ENCODE measurements at regions not wholly inside any gene's neighbourhood (a gene's known extent, or its start where the extent isn't known, plus 50 kb on each side); places are given as distances from the start of the nearest gene placed in this dataset.

DNA sequence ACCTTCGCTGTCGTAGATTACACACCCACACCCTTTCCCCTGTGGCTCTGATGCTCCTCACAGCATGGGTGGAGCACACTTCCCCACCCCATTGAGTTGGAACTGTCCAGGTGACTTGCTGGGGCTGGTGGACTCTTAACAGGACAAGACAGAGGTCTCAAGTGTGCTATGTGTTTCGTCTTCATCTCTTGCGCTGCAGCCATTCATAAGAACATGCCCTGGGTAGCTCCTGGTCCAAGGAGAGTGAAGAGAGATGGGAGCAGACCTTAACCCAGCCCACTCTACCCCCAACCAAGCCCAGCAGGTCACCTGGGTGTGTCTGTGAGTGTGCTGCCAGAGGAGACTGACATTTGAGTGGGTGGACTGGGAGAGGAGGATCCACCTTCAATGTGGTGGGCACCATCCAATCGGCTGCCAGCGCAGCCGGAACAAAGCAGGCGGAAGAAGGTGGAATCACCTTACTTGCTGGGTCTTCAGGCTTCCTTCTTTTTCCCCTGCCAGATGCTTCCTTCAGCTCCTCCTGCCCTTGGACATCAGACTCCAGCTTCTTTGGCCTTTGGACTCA, 112.4 kb downstream of the HTR5A start:
- Histone ChIP-seq H3K27me3 (no peaks in the 10 kb centered on the region), H2AFZ (no peak overlapping the region), H4K20me1 (ENCODE audit: insufficient read depth, poor library complexity, severe bottlenecking) (no peaks in the 10 kb centered on the region), H3K36me3 (replicated peaks; ENCODE audit: insufficient read depth, low read depth) (no peaks in the 10 kb centered on the region), H3K9me2 (replicated peaks; ENCODE audit: insufficient read depth) (no peaks in the 10 kb centered on the region), H3K9me3 (ENCODE audit: low read depth) (no peaks in the 10 kb centered on the region), H3K4me1 (ENCODE audit: insufficient read depth) (no peaks in the 10 kb centered on the region), H3K27ac (no peak overlapping the region), H3K4me3 (no peak overlapping the region), H3K79me2 (no peaks in the 10 kb centered on the region), H3K4me2 (no peak overlapping the region)
- TF ChIP-seq, protein P1, sequence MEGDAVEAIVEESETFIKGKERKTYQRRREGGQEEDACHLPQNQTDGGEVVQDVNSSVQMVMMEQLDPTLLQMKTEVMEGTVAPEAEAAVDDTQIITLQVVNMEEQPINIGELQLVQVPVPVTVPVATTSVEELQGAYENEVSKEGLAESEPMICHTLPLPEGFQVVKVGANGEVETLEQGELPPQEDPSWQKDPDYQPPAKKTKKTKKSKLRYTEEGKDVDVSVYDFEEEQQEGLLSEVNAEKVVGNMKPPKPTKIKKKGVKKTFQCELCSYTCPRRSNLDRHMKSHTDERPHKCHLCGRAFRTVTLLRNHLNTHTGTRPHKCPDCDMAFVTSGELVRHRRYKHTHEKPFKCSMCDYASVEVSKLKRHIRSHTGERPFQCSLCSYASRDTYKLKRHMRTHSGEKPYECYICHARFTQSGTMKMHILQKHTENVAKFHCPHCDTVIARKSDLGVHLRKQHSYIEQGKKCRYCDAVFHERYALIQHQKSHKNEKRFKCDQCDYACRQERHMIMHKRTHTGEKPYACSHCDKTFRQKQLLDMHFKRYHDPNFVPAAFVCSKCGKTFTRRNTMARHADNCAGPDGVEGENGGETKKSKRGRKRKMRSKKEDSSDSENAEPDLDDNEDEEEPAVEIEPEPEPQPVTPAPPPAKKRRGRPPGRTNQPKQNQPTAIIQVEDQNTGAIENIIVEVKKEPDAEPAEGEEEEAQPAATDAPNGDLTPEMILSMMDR (IDR thresholded peaks at IDR 0.05; ENCODE audit: poor library complexity): no peak
- TF ChIP-seq EZH2phosphoT487 (IDR thresholded peaks at IDR 0.05; ENCODE audit: low read depth, severe bottlenecking, unreplicated experiment): no peak
- no peak for TF ChIP-seq EZH2 (IDR thresholded peaks at IDR 0.05; ENCODE audit: borderline replicate concordance)
- no peak for DNase-seq (ENCODE audit: low spot score)
- WGBS (ENCODE audit: low lambda C conversion rate, missing lambda C conversion rate): 98% methylated on average over 8 of the region's 8 CpGs

DNA sequence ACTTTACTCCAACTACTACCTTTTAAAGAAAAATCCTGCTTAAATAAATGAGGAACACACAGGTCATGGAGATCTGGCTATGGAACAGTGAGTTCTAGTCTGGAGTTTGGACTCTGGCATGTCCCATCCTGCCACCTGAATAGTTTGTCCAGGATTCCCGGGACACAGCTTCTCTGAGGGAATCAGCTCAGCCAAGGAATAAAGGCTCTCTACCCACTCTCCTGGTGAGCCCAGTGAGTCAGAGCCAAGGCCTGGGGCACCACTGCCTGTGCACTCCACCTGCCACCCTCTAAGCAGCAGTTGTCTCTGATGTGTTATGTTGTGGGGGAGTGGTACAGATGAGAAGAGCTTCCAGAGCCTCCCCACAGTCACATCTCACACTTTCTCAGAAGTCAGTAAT, 113.5 kb downstream of the HTR5A start:
- Histone ChIP-seq H3K36me3 (replicated peaks; ENCODE audit: insufficient read depth, low read depth) (no peaks in the 10 kb centered on the region), H3K9me2 (replicated peaks; ENCODE audit: insufficient read depth) (no peaks in the 10 kb centered on the region), H3K4me1 (ENCODE audit: insufficient read depth) (no peaks in the 10 kb centered on the region), H3K4me3 (no peak overlapping the region), H3K9me3 (ENCODE audit: low read depth) (no peaks in the 10 kb centered on the region), H3K27me3 (no peaks in the 10 kb centered on the region), H3K4me2 (no peak overlapping the region), H2AFZ (no peak overlapping the region), H3K79me2 (no peaks in the 10 kb centered on the region), H4K20me1 (ENCODE audit: insufficient read depth, poor library complexity, severe bottlenecking) (no peaks in the 10 kb centered on the region), H3K27ac (no peak overlapping the region)
- 95% methylated on average over 1 of the region's 1 CpG for WGBS (ENCODE audit: low lambda C conversion rate, missing lambda C conversion rate)
- DNase-seq (ENCODE audit: low spot score): no peak
- TF ChIP-seq EZH2 (IDR thresholded peaks at IDR 0.05; ENCODE audit: borderline replicate concordance): no peak
- TF ChIP-seq EZH2phosphoT487 (IDR thresholded peaks at IDR 0.05; ENCODE audit: low read depth, severe bottlenecking, unreplicated experiment): no peak
- TF ChIP-seq, protein P1 (IDR thresholded peaks at IDR 0.05; ENCODE audit: poor library complexity): no peak

DNA sequence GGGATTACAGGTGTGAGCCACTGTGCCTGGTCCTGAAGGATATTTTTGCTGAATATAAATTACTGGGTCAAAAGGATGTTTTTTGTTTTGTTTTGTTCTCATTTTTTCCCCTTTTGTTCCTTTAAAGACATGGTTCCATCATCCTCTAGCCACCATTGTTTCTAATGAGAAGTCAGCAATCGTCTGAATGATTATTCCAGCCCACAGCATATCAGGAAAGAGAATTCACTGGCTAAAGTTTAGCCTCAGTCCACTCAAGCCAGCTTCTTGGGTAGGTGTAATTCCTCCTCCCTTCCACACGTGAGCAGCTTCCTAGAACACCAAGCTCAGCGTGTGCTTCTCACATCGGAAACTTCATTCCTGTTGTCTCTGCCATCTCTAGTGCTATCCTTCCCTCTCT, 112.8 kb upstream of the INSIG1 start:
- TF ChIP-seq EZH2phosphoT487 (IDR thresholded peaks at IDR 0.05; ENCODE audit: low read depth, severe bottlenecking, unreplicated experiment) (no peak), EZH2 (IDR thresholded peaks at IDR 0.05; ENCODE audit: borderline replicate concordance) (no peak)
- TF ChIP-seq, protein P1 (IDR thresholded peaks at IDR 0.05; ENCODE audit: poor library complexity): no peak
- H3K4me2 ChIP-seq: no peak overlapping the region

More for the DNA sequence above, 112.8 kb upstream of the INSIG1 start:
- Histone ChIP-seq H3K4me3 (no peak overlapping the region), H3K9me2 (replicated peaks; ENCODE audit: insufficient read depth) (no peaks in the 10 kb centered on the region), H3K27me3 (no peaks in the 10 kb centered on the region), H2AFZ (no peak overlapping the region), H4K20me1 (ENCODE audit: insufficient read depth, poor library complexity, severe bottlenecking) (no peaks in the 10 kb centered on the region), H3K4me1 (ENCODE audit: insufficient read depth) (no peaks in the 10 kb centered on the region), H3K27ac (no peak overlapping the region), H3K9me3 (ENCODE audit: low read depth) (no peaks in the 10 kb centered on the region), H3K79me2 (no peaks in the 10 kb centered on the region), H3K36me3 (replicated peaks; ENCODE audit: insufficient read depth, low read depth) (no peaks in the 10 kb centered on the region)
- 71% methylated on average over 4 of the region's 4 CpGs for WGBS (ENCODE audit: low lambda C conversion rate, missing lambda C conversion rate)
- DNase-seq (ENCODE audit: low spot score): no peak

Measured in hepatocyte (in vitro differentiated cells).